OCI-LY1 (cell line): ENCODE measurements at regions not wholly inside any gene's neighbourhood (a gene's known extent, or its start where the extent isn't known, plus 50 kb on each side); places are given as distances from the start of the nearest gene placed in this dataset.

Experiments
- CTCF ChIP-seq: fragments of 200-600 bp; sonication (generic), shearing (Covaris generic); IDR thresholded peaks from 2 replicates; pipeline ENCODE4 v1.5.1; 2017; ENCODE audit warnings: mild to moderate bottlenecking, antibody characterized with exemption, low read length, moderate library complexity, mixed read lengths
- EZH2 ChIP-seq: fragments of 200-600 bp; sonication (generic), shearing (Covaris generic); IDR thresholded peaks from 2 replicates; pipeline ENCODE4 v1.8.0; 2017; ENCODE audit warnings: borderline replicate concordance, mixed run types, mild to moderate bottlenecking, antibody characterized with exemption, low read length, moderate library complexity, mixed read lengths

DNA sequence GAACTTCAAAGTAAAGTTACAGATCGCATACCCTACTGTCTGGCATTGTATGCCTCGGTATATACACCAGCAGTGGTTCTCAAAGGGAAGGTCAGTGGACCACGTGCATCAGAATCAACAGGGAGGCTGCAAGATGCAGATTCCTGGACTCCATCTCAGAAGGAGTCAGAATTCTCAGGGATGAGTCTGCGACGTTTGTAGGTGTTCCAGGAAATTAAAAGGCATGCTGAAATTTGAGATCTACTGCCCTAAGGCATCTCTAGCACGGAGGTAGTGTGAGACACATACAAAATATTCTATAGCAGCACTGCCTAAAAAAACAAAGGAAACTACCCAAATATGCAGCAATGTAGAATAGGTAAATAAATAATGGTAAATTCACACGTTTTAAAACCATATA, 136.8 kb upstream of the BNIP2 start:
- TF ChIP-seq CTCF: no peak
- no peak for TF ChIP-seq EZH2
